ENCODE measurements at regions not wholly inside any gene's neighbourhood (a gene's known extent, or its start where the extent isn't known, plus 50 kb on each side); places are given as distances from the start of the nearest gene placed in this dataset.
"Not testable (repeated sequence)": the region's sequence is repeated elsewhere in the genome, so short reads cannot be mapped to it uniquely, and the experiment has no call there.

GRCh38 chr10:118871244-118871865 is 116.6 kb upstream of the CACUL1 start:
- no peaks in the 10 kb centered on the region for H3K4me1 Mint-ChIP-seq
- no peak overlapping the region for H3K4me3 Mint-ChIP-seq
- no peak for DNase-seq
- H3K9me3 Mint-ChIP-seq, result peaks cover 0 to 4% (median 1%) of the 10 kb centered on the region in 6 donors
- H3K36me3 Mint-ChIP-seq, result no peaks in the 10 kb centered on the region
- H3K27me3 Mint-ChIP-seq (ENCODE audit: low read depth in 3 of 3), result peaks cover 2 to 13% (median 5%) of the 10 kb centered on the region in 3 donors
- no peak overlapping the region for H3K27ac Mint-ChIP-seq

- Mint-ChIP-seq H3K9me3 (peaks cover 0 to 7% (median 1%) of the 10 kb centered on the region in 6 donors), H3K4me1 (no peaks in the 10 kb centered on the region), H3K27me3 (ENCODE audit: low read depth in 3 of 3) (peaks cover 2 to 16% (median 5%) of the 10 kb centered on the region in 3 donors), H3K4me3 (no peak overlapping the region), H3K27ac (no peak overlapping the region), H3K36me3 (no peaks in the 10 kb centered on the region)
- DNase-seq, result no peak
Measured at GRCh38 chr10:118873091-118873737, 118.4 kb upstream of the CACUL1 start.

GRCh38 chr10:118873738-118874105 is 119.0 kb upstream of the CACUL1 start:
- H3K36me3 Mint-ChIP-seq, result no peaks in the 10 kb centered on the region
- no peak overlapping the region for H3K4me3 Mint-ChIP-seq
- H3K27me3 Mint-ChIP-seq (ENCODE audit: low read depth in 3 of 3), result peaks cover 2 to 16% (median 5%) of the 10 kb centered on the region in 3 donors
- H3K4me1 Mint-ChIP-seq, result no peaks in the 10 kb centered on the region
- H3K9me3 Mint-ChIP-seq, result peaks cover 0 to 7% (median 1%) of the 10 kb centered on the region in 6 donors
- no peak for DNase-seq
- no peak overlapping the region for H3K27ac Mint-ChIP-seq

GRCh38 chr10:118874171-118874570 is 119.4 kb upstream of the CACUL1 start:
- no peaks in the 10 kb centered on the region for H3K4me1 Mint-ChIP-seq
- H3K27me3 Mint-ChIP-seq (ENCODE audit: low read depth in 3 of 3), result peaks cover 2 to 16% (median 5%) of the 10 kb centered on the region in 3 donors
- H3K27ac Mint-ChIP-seq, result no peak overlapping the region
- no peaks in the 10 kb centered on the region for H3K36me3 Mint-ChIP-seq
- DNase-seq, result no peak
- H3K4me3 Mint-ChIP-seq, result no peak overlapping the region
- H3K9me3 Mint-ChIP-seq, result peaks cover 0 to 7% (median 1%) of the 10 kb centered on the region in 6 donors

GRCh38 chr10:118875087-118875486 is 120.3 kb upstream of the CACUL1 start:
- peaks cover 0 to 7% (median 1%) of the 10 kb centered on the region in 6 donors for H3K9me3 Mint-ChIP-seq
- no peaks in the 10 kb centered on the region for H3K4me1 Mint-ChIP-seq
- no peak overlapping the region for H3K27ac Mint-ChIP-seq
- H3K27me3 Mint-ChIP-seq (ENCODE audit: low read depth in 3 of 3), result peaks cover 2 to 14% (median 9%) of the 10 kb centered on the region in 3 donors
- no peaks in the 10 kb centered on the region for H3K36me3 Mint-ChIP-seq
- H3K4me3 Mint-ChIP-seq, result no peak overlapping the region
- DNase-seq, result no peak

GRCh38 chr10:118882741-118883140 is 128.0 kb upstream of the CACUL1 start:
- no peak for DNase-seq
- no peaks in the 10 kb centered on the region for H3K36me3 Mint-ChIP-seq
- no peak overlapping the region for H3K4me3 Mint-ChIP-seq
- no peak overlapping the region for H3K27ac Mint-ChIP-seq
- peaks cover 0 to 6% (median 5%) of the 10 kb centered on the region in 3 donors for H3K27me3 Mint-ChIP-seq (ENCODE audit: low read depth in 3 of 3)
- peaks cover 0 to 2% (median 0%) of the 10 kb centered on the region in 6 donors for H3K9me3 Mint-ChIP-seq
- H3K4me1 Mint-ChIP-seq, result no peaks in the 10 kb centered on the region

GRCh38 chr10:118892255-118892654 is 137.3 kb upstream of the NANOS1 start:
- H3K36me3 Mint-ChIP-seq, result no peaks in the 10 kb centered on the region
- H3K27me3 Mint-ChIP-seq (ENCODE audit: low read depth in 3 of 3), result peaks cover 1 to 8% (median 3%) of the 10 kb centered on the region in 3 donors
- H3K4me3 Mint-ChIP-seq, result no peak overlapping the region
- no peak for DNase-seq
- no peak overlapping the region for H3K27ac Mint-ChIP-seq
- H3K4me1 Mint-ChIP-seq, result no peaks in the 10 kb centered on the region
- H3K9me3 Mint-ChIP-seq, result no peaks in the 10 kb centered on the region

GRCh38 chr10:118894891-118895290 is 134.6 kb upstream of the NANOS1 start:
- H3K4me3 Mint-ChIP-seq, result not testable (repeated sequence)

GRCh38 chr10:118900617-118901016 is 128.9 kb upstream of the NANOS1 start:
- Mint-ChIP-seq H3K9me3 (peaks cover 0 to 4% (median 1%) of the 10 kb centered on the region in 6 donors), H3K27me3 (ENCODE audit: low read depth in 3 of 3) (peaks cover 1 to 9% (median 2%) of the 10 kb centered on the region in 3 donors), H3K36me3 (no peaks in the 10 kb centered on the region), H3K27ac (no peak overlapping the region), H3K4me1 (no peaks in the 10 kb centered on the region), H3K4me3 (no peak overlapping the region)
- no peak for DNase-seq

More at GRCh38 chr10:118894891-118895290, 134.6 kb upstream of the NANOS1 start:
- DNase-seq; H3K36me3 Mint-ChIP-seq; H3K27me3 Mint-ChIP-seq (ENCODE audit: low read depth in 3 of 3); H3K4me1 Mint-ChIP-seq; H3K27ac Mint-ChIP-seq; H3K9me3 Mint-ChIP-seq: not testable (repeated sequence)

- Mint-ChIP-seq H3K9me3 (peaks cover 0 to 4% (median 1%) of the 10 kb centered on the region in 6 donors), H3K27me3 (ENCODE audit: low read depth in 3 of 3) (peaks cover 1 to 11% (median 4%) of the 10 kb centered on the region in 3 donors), H3K4me3 (no peak overlapping the region), H3K36me3 (no peaks in the 10 kb centered on the region), H3K4me1 (no peaks in the 10 kb centered on the region), H3K27ac (no peak overlapping the region)
- DNase-seq, result no peak
Measured at GRCh38 chr10:118901380-118901779, 128.1 kb upstream of the NANOS1 start.

GRCh38 chr10:118901906-118902305 is 127.6 kb upstream of the NANOS1 start:
- Mint-ChIP-seq H3K9me3 (peaks cover 0 to 4% (median 1%) of the 10 kb centered on the region in 6 donors), H3K27ac (no peak overlapping the region)

GRCh38 chr10:118902656-118903055 is 126.9 kb upstream of the NANOS1 start:
- H3K9me3 Mint-ChIP-seq, H3K36me3 Mint-ChIP-seq, DNase-seq, H3K4me3 Mint-ChIP-seq, H3K27ac Mint-ChIP-seq, H3K4me1 Mint-ChIP-seq: not testable (repeated sequence)
- H3K27me3 Mint-ChIP-seq (ENCODE audit: low read depth in 3 of 3), result peaks cover 3 to 13% (median 4%) of the 10 kb centered on the region in 3 donors

More at GRCh38 chr10:118901906-118902305, 127.6 kb upstream of the NANOS1 start:
- no peak for DNase-seq
- H3K4me1 Mint-ChIP-seq, result no peaks in the 10 kb centered on the region
- H3K27me3 Mint-ChIP-seq (ENCODE audit: low read depth in 3 of 3), result peaks cover 3 to 13% (median 4%) of the 10 kb centered on the region in 3 donors
- H3K36me3 Mint-ChIP-seq, result no peaks in the 10 kb centered on the region
- H3K4me3 Mint-ChIP-seq, result no peak overlapping the region

- no peak overlapping the region for H3K4me3 Mint-ChIP-seq
- peaks cover 3 to 15% (median 4%) of the 10 kb centered on the region in 3 donors for H3K27me3 Mint-ChIP-seq (ENCODE audit: low read depth in 3 of 3)
- no peaks in the 10 kb centered on the region for H3K36me3 Mint-ChIP-seq
- DNase-seq, result no peak
- H3K4me1 Mint-ChIP-seq, result no peaks in the 10 kb centered on the region
- peaks cover 0 to 4% (median 1%) of the 10 kb centered on the region in 6 donors for H3K9me3 Mint-ChIP-seq
- no peak overlapping the region for H3K27ac Mint-ChIP-seq
Measured at GRCh38 chr10:118903251-118903650, 126.3 kb upstream of the NANOS1 start.

GRCh38 chr10:118903691-118904090 is 125.8 kb upstream of the NANOS1 start:
- Mint-ChIP-seq H3K27ac (no peak overlapping the region), H3K4me3 (no peak overlapping the region), H3K27me3 (ENCODE audit: low read depth in 3 of 3) (peaks cover 3 to 15% (median 4%) of the 10 kb centered on the region in 3 donors), H3K36me3 (no peaks in the 10 kb centered on the region), H3K9me3 (peaks cover 0 to 4% (median 1%) of the 10 kb centered on the region in 6 donors), H3K4me1 (no peaks in the 10 kb centered on the region)
- no peak for DNase-seq
